CD14-positive monocyte (primary cell): ENCODE measurements at regions not wholly inside any gene's neighbourhood (a gene's known extent, or its start where the extent isn't known, plus 50 kb on each side); places are given as distances from the start of the nearest gene placed in this dataset.

Source experiments
- DNase-seq, 3 donors: peaks; one replicate each; pipeline ENCODE4 v3.0.0-alpha.2; 2011 to 2022
- H2AFZ ChIP-seq: 2 replicates; pipeline ENCODE4 v1.6.0; 2012; ENCODE audit warnings: mild to moderate bottlenecking, low read depth, low read length, inconsistent platforms; ENCODE audit not compliant: insufficient read depth, poor library complexity, severe bottlenecking
- H3K27ac ChIP-seq, 2 donors: 1 replicate in 1 of 2; 2 replicates in 1 of 2; pipeline ENCODE4 v1.5.1; 2012 to 2013; ENCODE audit warnings: low read length in 2 of 2, control low read depth in 1 of 2, inconsistent platforms in 1 of 2, low read depth in 1 of 2, mild to moderate bottlenecking in 1 of 2
- H3K27me3 ChIP-seq, 2 donors: one replicate each; pipeline versions ENCODE4 v1.6.0 to v1.6.1; 2011 to 2013; ENCODE audit warnings: low read length in 2 of 2; ENCODE audit not compliant: control insufficient read depth in 2 of 2, insufficient read depth in 2 of 2
- H3K36me3 ChIP-seq, 2 donors: replicated peaks in 1 of 2; 1 replicate in 1 of 2; 2 replicates in 1 of 2; pipeline versions ENCODE4 v1.5.1 to v1.6.1; 2012 to 2013; ENCODE audit warnings: low read length in 2 of 2, control low read depth in 1 of 2, inconsistent platforms in 1 of 2, mild to moderate bottlenecking in 1 of 2; ENCODE audit not compliant: insufficient read depth in 2 of 2, control insufficient read depth in 1 of 2
- H3K4me1 ChIP-seq, 2 donors: 1 replicate in 1 of 2; 2 replicates in 1 of 2; pipeline versions ENCODE4 v1.5.1 to v1.6.1; 2012 to 2013; ENCODE audit warnings: low read length in 2 of 2, control low read depth in 1 of 2, inconsistent platforms in 1 of 2, mild to moderate bottlenecking in 1 of 2, moderate library complexity in 1 of 2; ENCODE audit not compliant: insufficient read depth in 2 of 2, control insufficient read depth in 1 of 2
- H3K4me2 ChIP-seq: replicated peaks from 2 replicates; pipeline ENCODE3; 2012; ENCODE audit warnings: low read length, moderate library complexity, mild to moderate bottlenecking; ENCODE audit not compliant: poor library complexity, severe bottlenecking; ENCODE audit errors: extremely low read depth
- H3K4me3 ChIP-seq, 3 experiments: fragments of 200-600 bp in 1 of 3; sonication (generic) in 1 of 3; replicated peaks in 1 of 3; 1 replicate in 2 of 3; 2 replicates in 1 of 3; pipeline ENCODE4 v1.5.1; 2011 to 2013; ENCODE audit warnings: low read length in 3 of 3, mild to moderate bottlenecking in 3 of 3, control low read depth in 2 of 3, low read depth in 2 of 3, inconsistent platforms in 1 of 3, moderate library complexity in 1 of 3
- H3K79me2 ChIP-seq: 2 replicates; pipeline ENCODE4 v1.6.0; 2012; ENCODE audit warnings: mild to moderate bottlenecking, control low read depth, inconsistent platforms, low read length, moderate library complexity; ENCODE audit not compliant: insufficient read depth
- H3K9ac ChIP-seq: 2 replicates; pipeline ENCODE4 v1.6.0; 2017; ENCODE audit warnings: low read length, mild to moderate bottlenecking; ENCODE audit not compliant: insufficient read depth, poor library complexity, severe bottlenecking
- H3K9me3 ChIP-seq, 2 donors: replicated peaks in 1 of 2; 1 replicate in 1 of 2; 2 replicates in 1 of 2; pipeline versions ENCODE4 v1.5.1 to v1.6.1; 2012 to 2013; ENCODE audit warnings: low read length in 2 of 2, control low read depth in 1 of 2; ENCODE audit not compliant: control insufficient read depth in 1 of 2, insufficient read depth in 1 of 2
- H4K20me1 ChIP-seq: 2 replicates; pipeline ENCODE4 v1.6.0; 2012; ENCODE audit warnings: mild to moderate bottlenecking, low read length, control low read depth, moderate library complexity; ENCODE audit not compliant: insufficient read depth
- H3K27ac Mint-ChIP-seq, 7 donors: one replicate each; pipeline ENCODE4 v1.8.0; 2020; ENCODE audit warnings: mild to moderate bottlenecking in 7 of 7, mixed read lengths in 7 of 7, moderate library complexity in 6 of 7, inconsistent platforms in 2 of 7
- H3K27me3 Mint-ChIP-seq, 3 donors: one replicate each; pipeline ENCODE4 v1.8.0; 2021 to 2022; ENCODE audit warnings: low read depth in 3 of 3, mild to moderate bottlenecking in 3 of 3, mixed read lengths in 3 of 3, moderate library complexity in 3 of 3, inconsistent platforms in 1 of 3
- H3K36me3 Mint-ChIP-seq, 2 donors: one replicate each; pipeline ENCODE4 v1.8.0; 2020; ENCODE audit warnings: mixed read lengths in 2 of 2, inconsistent platforms in 1 of 2, mild to moderate bottlenecking in 1 of 2
- H3K4me1 Mint-ChIP-seq: one replicate; pipeline ENCODE4 v1.8.0; 2020; ENCODE audit warnings: mild to moderate bottlenecking, mixed read lengths
- H3K4me3 Mint-ChIP-seq, 2 donors: one replicate each; pipeline ENCODE4 v1.8.0; 2020; ENCODE audit warnings: mild to moderate bottlenecking in 2 of 2, mixed read lengths in 2 of 2, moderate library complexity in 1 of 2
- H3K9me3 Mint-ChIP-seq, 7 donors: one replicate each; pipeline ENCODE4 v1.8.0; 2020 to 2022; ENCODE audit warnings: mixed read lengths in 7 of 7, mild to moderate bottlenecking in 6 of 7, moderate library complexity in 6 of 7, inconsistent platforms in 2 of 7
- CTCF ChIP-seq: fragments of 200-600 bp; IDR thresholded peaks from one replicate; pipeline ENCODE4 v1.8.0; 2022; ENCODE audit warnings: antibody characterized with exemption, mild to moderate bottlenecking
- WGBS: methylation state at CpG from one replicate; pipeline ENCODE4 v1.1.5; 2013; ENCODE audit warnings: missing lambda C conversion rate; ENCODE audit not compliant: insufficient coverage; 5-methylcytosine and 5-hydroxymethylcytosine counted together
- intact Hi-C, 2 donors: fragments of 100-400 bp; cut with micrococcal nuclease; formaldehyde crosslinking; loops; one replicate each; pipeline versions ENCODE4 v1.15.0 to v1.15.1; 2023

- H3K4me3 Mint-ChIP-seq: no peak overlapping the region
- intact Hi-C loops: no loop called here
- no peaks in the 10 kb centered on the region for H3K36me3 Mint-ChIP-seq
- H3K4me1 ChIP-seq: no peaks in the 10 kb centered on the region
- TF ChIP-seq CTCF: no peak
- no peak overlapping the region for H3K27ac Mint-ChIP-seq
- no peaks in the 10 kb centered on the region for H3K27me3 ChIP-seq
- H3K9me3 ChIP-seq: no peaks in the 10 kb centered on the region
- no peaks in the 10 kb centered on the region for H3K27me3 Mint-ChIP-seq
- no CpG with 5 or more reads among the region's 2 CpGs for WGBS
- no peak for DNase-seq
- no peak overlapping the region for H3K4me3 ChIP-seq
- H3K4me1 Mint-ChIP-seq: no peaks in the 10 kb centered on the region
- no peak overlapping the region for H3K4me2 ChIP-seq
- H3K79me2 ChIP-seq: no peaks in the 10 kb centered on the region
- peaks cover 0 to 5% (median 0%) of the 10 kb centered on the region in 7 donors for H3K9me3 Mint-ChIP-seq
- H3K9ac ChIP-seq: no peak overlapping the region
- H3K27ac ChIP-seq: no peak overlapping the region
- H3K36me3 ChIP-seq: no peaks in the 10 kb centered on the region
- no peak overlapping the region for H2AFZ ChIP-seq
- H4K20me1 ChIP-seq: no peaks in the 10 kb centered on the region
These were observed 1754.2 kb downstream of the BRINP3 start for GRCh38 chr1:188723332-188724020.

DNA sequence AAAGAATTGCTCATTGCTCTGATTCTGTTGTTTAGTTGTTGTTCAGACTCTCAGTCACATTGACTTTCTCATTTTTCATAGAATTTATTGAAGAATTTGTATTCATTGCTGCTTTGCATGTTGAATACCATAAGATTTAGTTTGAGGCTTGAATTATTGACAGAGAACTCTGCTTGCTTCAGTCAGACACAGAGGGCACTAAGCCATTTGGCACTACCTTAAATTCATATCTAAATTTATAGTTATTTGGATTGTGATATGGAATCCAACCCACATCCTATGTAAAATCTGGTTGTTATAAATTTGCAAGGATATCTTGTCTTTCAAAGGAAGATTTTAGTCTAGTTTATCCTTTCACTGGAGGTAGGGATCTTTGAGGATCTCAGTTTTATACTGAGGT is 1748.6 kb downstream of the BRINP3 start:
- no peaks in the 10 kb centered on the region for H3K4me1 Mint-ChIP-seq
- peaks cover 11 to 16% of the 10 kb centered on the region in 2 donors for H3K9me3 ChIP-seq
- H3K4me1 ChIP-seq: no peaks in the 10 kb centered on the region
- no peak overlapping the region for H2AFZ ChIP-seq
- no peak for DNase-seq
- H3K4me3 ChIP-seq: no peak overlapping the region
- H3K9ac ChIP-seq: no peak overlapping the region
- H3K4me3 Mint-ChIP-seq: no peak overlapping the region
- no peak for TF ChIP-seq CTCF
- H3K9me3 Mint-ChIP-seq: peaks cover 0 to 14% (median 4%) of the 10 kb centered on the region in 7 donors
- no peaks in the 10 kb centered on the region for H3K36me3 Mint-ChIP-seq
- intact Hi-C loops: no loop called here
- H4K20me1 ChIP-seq: no peaks in the 10 kb centered on the region
- H3K27ac ChIP-seq: no peak overlapping the region
- H3K27ac Mint-ChIP-seq: no peak overlapping the region
- H3K36me3 ChIP-seq: no peaks in the 10 kb centered on the region
- H3K27me3 ChIP-seq: no peaks in the 10 kb centered on the region
- no peak overlapping the region for H3K4me2 ChIP-seq
- H3K27me3 Mint-ChIP-seq: no peaks in the 10 kb centered on the region
- no peaks in the 10 kb centered on the region for H3K79me2 ChIP-seq
